BE2C (cell line): ENCODE measurements at regions not wholly inside any gene's neighbourhood (a gene's known extent, or its start where the extent isn't known, plus 50 kb on each side); places are given as distances from the start of the nearest gene placed in this dataset.

ENCODE experiments used
- DNase-seq: peaks from one replicate; pipeline ENCODE4 v3.0.0-alpha.2; 2020
- H3K27me3 ChIP-seq: fragments of 250-450 bp; sonication (Bioruptor Pico); 2 replicates; pipeline ENCODE4 v1.5.1; 2020; ENCODE audit warnings: mild to moderate bottlenecking
- H3K36me3 ChIP-seq: fragments of 250-450 bp; sonication (Bioruptor Pico); 2 replicates; pipeline ENCODE4 v1.5.1; 2020; ENCODE audit warnings: mild to moderate bottlenecking
- H3K4me1 ChIP-seq: fragments of 250-450 bp; sonication (Bioruptor Pico); 2 replicates; pipeline ENCODE4 v1.5.1; 2020
- H3K4me3 ChIP-seq: 2 replicates; pipeline ENCODE4 v1.5.1; 2011; ENCODE audit warnings: low read depth, low read length
- H3K9me3 ChIP-seq: fragments of 250-450 bp; sonication (Bioruptor Pico); 2 replicates; pipeline ENCODE4 v1.5.1; 2020
- CTCF ChIP-seq: IDR thresholded peaks from 2 replicates; pipeline ENCODE4 v1.5.1; 2012; ENCODE audit warnings: mild to moderate bottlenecking, low read depth, low read length

DNA sequence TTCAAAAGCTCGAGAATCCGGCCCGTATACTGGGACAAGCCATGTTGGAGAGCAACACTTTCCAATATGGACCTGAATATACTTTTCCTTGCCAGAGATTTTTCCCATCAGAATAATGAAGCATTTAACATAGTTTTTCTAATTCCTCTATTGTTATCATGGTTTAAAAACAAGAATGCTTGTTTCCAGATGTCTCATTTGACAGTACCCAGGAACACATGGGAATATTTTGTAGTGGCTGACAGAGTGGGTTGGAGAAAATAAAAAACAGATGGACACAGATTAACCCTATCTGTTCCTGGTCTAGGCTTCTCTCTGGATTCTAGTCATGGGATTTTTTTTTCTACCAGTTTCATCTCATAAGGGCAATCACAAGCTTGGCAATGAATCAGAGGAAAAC is 164.8 kb upstream of the CEP162 start:
- H3K9me3 ChIP-seq, result no peaks in the 10 kb centered on the region
- no peak for TF ChIP-seq CTCF
- no peaks in the 10 kb centered on the region for H3K27me3 ChIP-seq
- H3K36me3 ChIP-seq, result no peaks in the 10 kb centered on the region
- H3K4me1 ChIP-seq, result no peaks in the 10 kb centered on the region
- DNase-seq, result no peak
- no peak overlapping the region for H3K4me3 ChIP-seq

DNA sequence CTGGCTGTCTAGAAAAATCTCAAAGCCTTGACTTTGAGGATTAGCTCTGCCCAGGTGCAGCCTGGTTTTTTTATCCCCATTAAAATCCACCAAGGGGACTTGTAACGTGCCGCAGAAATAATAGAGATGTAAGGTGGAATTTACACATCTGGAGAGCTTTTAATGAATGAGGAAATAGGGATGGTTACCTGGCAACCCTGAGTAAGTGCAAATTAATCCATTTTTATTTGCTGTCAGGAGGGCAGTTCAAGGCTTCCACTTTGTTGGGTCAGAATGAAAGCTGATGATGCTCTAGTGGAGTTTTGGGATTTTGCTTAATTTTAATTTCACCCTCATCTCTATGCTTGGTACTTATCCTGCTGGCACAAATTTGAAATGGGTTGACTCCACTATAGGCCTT is 163.4 kb upstream of the CEP162 start:
- TF ChIP-seq CTCF, result no peak
- no peaks in the 10 kb centered on the region for H3K36me3 ChIP-seq
- no peak for DNase-seq
- no peaks in the 10 kb centered on the region for H3K27me3 ChIP-seq
- H3K4me1 ChIP-seq, result no peaks in the 10 kb centered on the region
- no peaks in the 10 kb centered on the region for H3K9me3 ChIP-seq
- no peak overlapping the region for H3K4me3 ChIP-seq

- Histone ChIP-seq H3K27me3 (no peaks in the 10 kb centered on the region), H3K4me3 (no peak overlapping the region), H3K9me3 (no peaks in the 10 kb centered on the region), H3K36me3 (no peaks in the 10 kb centered on the region), H3K4me1 (no peaks in the 10 kb centered on the region)
- no peak for TF ChIP-seq CTCF
- no peak for DNase-seq
Measured at GRCh38 chr6:84390334-84390733, 162.9 kb upstream of the CEP162 start.

DNA sequence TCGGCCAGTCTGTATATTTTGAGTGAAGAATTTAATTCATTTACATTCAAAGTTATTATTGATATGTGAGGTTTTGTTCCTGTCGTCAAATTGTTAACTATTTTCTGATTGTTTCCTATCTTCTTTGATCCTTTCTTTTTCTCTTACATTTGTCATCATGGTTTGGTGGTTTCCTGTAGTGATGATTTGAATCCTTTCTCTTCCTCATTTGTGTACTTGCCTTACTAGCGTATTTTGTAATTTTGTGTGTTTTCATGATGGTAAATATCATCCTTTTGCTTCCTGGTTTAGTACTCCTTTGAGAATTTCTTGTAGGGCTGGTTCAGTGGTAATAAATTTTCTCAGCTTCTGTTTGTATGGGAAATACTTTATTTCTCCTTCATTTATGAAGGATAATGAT is 151.7 kb upstream of the CEP162 start:
- no peak for TF ChIP-seq CTCF
- Histone ChIP-seq H3K27me3 (no peaks in the 10 kb centered on the region), H3K9me3 (no peaks in the 10 kb centered on the region), H3K36me3 (no peaks in the 10 kb centered on the region), H3K4me3 (no peak overlapping the region), H3K4me1 (no peaks in the 10 kb centered on the region)
- no peak for DNase-seq

GRCh38 chr6:84372290-84372689 is 144.8 kb upstream of the CEP162 start:
- no peak for DNase-seq
- TF ChIP-seq CTCF, result no peak
- H3K4me1 ChIP-seq, result no peaks in the 10 kb centered on the region

GRCh38 chr6:84371681-84372080 is 144.2 kb upstream of the CEP162 start:
- no peaks in the 10 kb centered on the region for H3K4me1 ChIP-seq
- no peak for TF ChIP-seq CTCF
- no peak overlapping the region for H3K4me3 ChIP-seq
- no peak for DNase-seq
- H3K9me3 ChIP-seq, result no peaks in the 10 kb centered on the region
- no peaks in the 10 kb centered on the region for H3K36me3 ChIP-seq
- H3K27me3 ChIP-seq, result no peaks in the 10 kb centered on the region

More at GRCh38 chr6:84372290-84372689, 144.8 kb upstream of the CEP162 start:
- H3K36me3 ChIP-seq, result no peaks in the 10 kb centered on the region
- no peaks in the 10 kb centered on the region for H3K27me3 ChIP-seq
- no peak overlapping the region for H3K4me3 ChIP-seq
- no peaks in the 10 kb centered on the region for H3K9me3 ChIP-seq
